ENCODE measurements at regions not wholly inside any gene's neighbourhood (a gene's known extent, or its start where the extent isn't known, plus 50 kb on each side); places are given as distances from the start of the nearest gene placed in this dataset.

GRCh38 chr12:87828382-87828973, 200.7 kb downstream of the C12orf50 start:
- TF ChIP-seq POLR2A (IDR thresholded peaks at IDR 0.05) (no peak), POLR2AphosphoS5 (IDR thresholded peaks at IDR 0.05) (no peak)
- TF ChIP-seq, protein P1, sequence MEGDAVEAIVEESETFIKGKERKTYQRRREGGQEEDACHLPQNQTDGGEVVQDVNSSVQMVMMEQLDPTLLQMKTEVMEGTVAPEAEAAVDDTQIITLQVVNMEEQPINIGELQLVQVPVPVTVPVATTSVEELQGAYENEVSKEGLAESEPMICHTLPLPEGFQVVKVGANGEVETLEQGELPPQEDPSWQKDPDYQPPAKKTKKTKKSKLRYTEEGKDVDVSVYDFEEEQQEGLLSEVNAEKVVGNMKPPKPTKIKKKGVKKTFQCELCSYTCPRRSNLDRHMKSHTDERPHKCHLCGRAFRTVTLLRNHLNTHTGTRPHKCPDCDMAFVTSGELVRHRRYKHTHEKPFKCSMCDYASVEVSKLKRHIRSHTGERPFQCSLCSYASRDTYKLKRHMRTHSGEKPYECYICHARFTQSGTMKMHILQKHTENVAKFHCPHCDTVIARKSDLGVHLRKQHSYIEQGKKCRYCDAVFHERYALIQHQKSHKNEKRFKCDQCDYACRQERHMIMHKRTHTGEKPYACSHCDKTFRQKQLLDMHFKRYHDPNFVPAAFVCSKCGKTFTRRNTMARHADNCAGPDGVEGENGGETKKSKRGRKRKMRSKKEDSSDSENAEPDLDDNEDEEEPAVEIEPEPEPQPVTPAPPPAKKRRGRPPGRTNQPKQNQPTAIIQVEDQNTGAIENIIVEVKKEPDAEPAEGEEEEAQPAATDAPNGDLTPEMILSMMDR (IDR thresholded peaks at IDR 0.05 in 8 of 11, conservative IDR thresholded peaks at IDR 0.05 in 3 of 11) = no peak
